Cardiac muscle cell (in vitro differentiated cells and primary cell): ENCODE measurements at regions not wholly inside any gene's neighbourhood (a gene's known extent, or its start where the extent isn't known, plus 50 kb on each side); places are given as distances from the start of the nearest gene placed in this dataset.
"Not testable (repeated sequence)": the region's sequence is repeated elsewhere in the genome, so short reads cannot be mapped to it uniquely, and the experiment has no call there.

Experiments
- DNase-seq, 2 donors: peaks; one replicate each; pipeline versions ENCODE4 v3.0.0 to v3.0.0-alpha.2; 2010 to 2017; ENCODE audit warnings: low read depth in 1 of 2, low spot score in 1 of 2
- H3K27ac ChIP-seq: fragments of 200-600 bp; sonication (generic); 2 replicates; pipeline ENCODE4 v1.5.1; 2016
- H3K27me3 ChIP-seq: fragments of 200-600 bp; sonication (generic); 2 replicates; pipeline ENCODE4 v1.6.0; 2016; ENCODE audit warnings: control low read depth
- H3K36me3 ChIP-seq: fragments of 200-600 bp; sonication (generic); 2 replicates; pipeline ENCODE4 v1.5.1; 2016; ENCODE audit warnings: control low read depth
- H3K4me1 ChIP-seq: fragments of 200-600 bp; sonication (generic); 2 replicates; pipeline ENCODE4 v1.8.1; 2017; ENCODE audit warnings: low read depth, mild to moderate bottlenecking, mixed run types
- H3K4me3 ChIP-seq: fragments of 200-600 bp; sonication (generic); 2 replicates; pipeline ENCODE4 v1.5.1; 2016; ENCODE audit warnings: mild to moderate bottlenecking
- H3K9me3 ChIP-seq: fragments of 200-600 bp; sonication (generic); 2 replicates; pipeline ENCODE4 v1.5.1; 2017; ENCODE audit warnings: low read depth, mild to moderate bottlenecking, control low read depth
- CTCF ChIP-seq: IDR thresholded peaks from 2 replicates; pipeline ENCODE4 v1.5.1; 2012; ENCODE audit warnings: low read depth, mild to moderate bottlenecking, low read length

DNA sequence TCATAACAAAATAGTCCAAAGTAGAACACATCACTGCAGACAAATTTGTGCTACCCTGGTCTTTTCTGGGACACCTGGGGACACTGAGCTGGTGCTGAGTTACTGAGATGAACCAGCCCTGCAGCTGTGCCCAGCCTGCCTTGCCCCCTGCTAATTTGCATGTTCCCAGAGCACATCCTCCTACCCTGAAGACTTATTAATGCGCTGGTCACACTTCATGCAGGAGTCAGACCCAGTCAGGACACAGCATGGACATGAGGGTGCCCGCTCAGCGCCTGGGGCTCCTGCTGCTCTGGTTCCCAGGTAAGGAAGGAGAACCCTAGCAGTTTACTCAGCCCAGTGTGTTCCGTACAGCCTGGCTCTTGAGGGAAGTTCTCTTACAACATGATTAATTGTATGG, 1518.3 kb downstream of the RPIA start:
- Histone ChIP-seq H3K4me3 (no peak overlapping the region), H3K9me3 (no peaks in the 10 kb centered on the region), H3K4me1 (no peaks in the 10 kb centered on the region), H3K27ac (no peak overlapping the region), H3K27me3 (no peaks in the 10 kb centered on the region), H3K36me3 (no peaks in the 10 kb centered on the region)
- TF ChIP-seq CTCF, result no peak
- DNase-seq, result no peak

DNA sequence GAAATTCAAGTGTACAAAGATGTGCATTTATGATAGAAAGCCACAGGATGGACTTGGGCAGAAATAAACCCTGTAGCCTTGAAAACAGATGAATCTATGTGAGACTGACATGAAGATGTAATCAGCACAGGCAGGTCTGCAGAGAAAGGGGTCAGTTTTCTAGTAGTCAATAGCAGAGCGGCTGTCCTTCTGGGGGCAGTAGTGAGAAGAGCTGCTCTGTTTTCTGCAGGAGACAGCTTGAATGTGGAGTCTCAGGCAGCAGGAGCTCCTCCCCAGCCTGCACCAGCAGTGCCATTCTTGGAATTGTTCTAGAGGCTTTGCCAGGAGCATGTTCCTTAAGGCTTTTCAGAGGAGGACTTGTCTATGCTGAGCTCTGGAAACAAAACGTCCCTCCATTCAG, 1524.4 kb downstream of the RPIA start:
- not testable (repeated sequence) for H3K27ac ChIP-seq, H3K9me3 ChIP-seq, H3K27me3 ChIP-seq, H3K4me1 ChIP-seq, H3K4me3 ChIP-seq, H3K36me3 ChIP-seq
- DNase-seq, result peak in 1 of 2 donors; percentile 15

- not testable (repeated sequence) for DNase-seq, H3K9me3 ChIP-seq, H3K36me3 ChIP-seq, H3K4me3 ChIP-seq, H3K27ac ChIP-seq, H3K27me3 ChIP-seq, H3K4me1 ChIP-seq
These were observed 1525.3 kb downstream of the RPIA start for GRCh38 chr2:90216801-90217200.

DNA sequence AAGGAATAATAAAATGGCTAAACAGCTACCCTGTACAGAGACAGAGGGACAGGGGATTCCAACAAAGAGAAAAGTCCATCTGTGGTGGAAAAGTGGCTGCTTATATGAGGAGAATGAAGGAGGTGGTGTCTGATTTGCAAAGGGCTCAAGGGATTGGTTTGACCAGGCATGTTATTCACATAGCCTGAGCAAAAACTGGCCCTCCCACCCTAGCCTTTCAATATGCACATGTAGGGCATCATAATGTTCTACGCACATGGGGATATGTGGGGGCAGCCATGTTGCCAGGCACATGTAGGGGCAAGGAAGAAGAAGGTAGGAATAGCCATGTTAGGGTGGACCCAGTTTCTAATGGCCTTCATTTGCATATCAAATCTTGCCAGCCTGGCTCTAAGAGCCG, 1527.1 kb downstream of the RPIA start:
- not testable (repeated sequence) for H3K9me3 ChIP-seq, H3K36me3 ChIP-seq, H3K27ac ChIP-seq, DNase-seq, H3K4me1 ChIP-seq, H3K4me3 ChIP-seq, H3K27me3 ChIP-seq

DNA sequence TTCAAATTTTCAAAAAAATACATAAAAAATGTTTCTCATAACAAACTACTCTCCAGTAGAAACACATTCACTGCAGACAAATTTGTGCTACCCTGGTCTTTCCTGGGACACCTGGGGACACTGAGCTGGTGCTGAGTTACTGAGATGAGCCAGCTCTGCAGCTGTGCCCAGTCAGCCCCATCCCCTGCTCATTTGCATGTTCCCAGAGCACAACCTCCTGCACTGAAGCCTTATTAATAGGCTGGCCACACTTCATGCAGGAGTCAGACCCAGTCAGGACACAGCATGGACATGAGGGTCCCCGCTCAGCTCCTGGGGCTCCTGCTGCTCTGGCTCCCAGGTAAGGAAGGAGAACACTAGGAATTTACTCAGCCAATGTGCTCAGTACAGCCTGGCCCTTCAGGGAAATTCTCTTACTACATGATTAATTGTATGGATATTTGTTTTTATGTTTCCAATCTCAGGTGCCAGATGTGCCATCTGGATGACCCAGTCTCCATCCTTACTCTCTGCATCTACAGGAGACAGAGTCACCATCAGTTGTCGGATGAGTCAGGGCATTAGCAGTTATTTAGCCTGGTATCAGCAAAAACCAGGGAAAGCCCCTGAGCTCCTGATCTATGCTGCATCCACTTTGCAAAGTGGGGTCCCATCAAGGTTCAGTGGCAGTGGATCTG, 1529.3 kb downstream of the RPIA start:
- not testable (repeated sequence) for H3K4me1 ChIP-seq, H3K9me3 ChIP-seq, H3K36me3 ChIP-seq, H3K4me3 ChIP-seq, H3K27me3 ChIP-seq, H3K27ac ChIP-seq, DNase-seq

- DNase-seq, result no peak
- no peak for TF ChIP-seq CTCF
- Histone ChIP-seq H3K4me3 (no peak overlapping the region), H3K36me3 (no peaks in the 10 kb centered on the region), H3K9me3 (no peaks in the 10 kb centered on the region), H3K4me1 (no peaks in the 10 kb centered on the region), H3K27me3 (no peaks in the 10 kb centered on the region), H3K27ac (no peak overlapping the region)
These were observed 1529.8 kb downstream of the RPIA start for GRCh38 chr2:90221300-90221651.

DNA sequence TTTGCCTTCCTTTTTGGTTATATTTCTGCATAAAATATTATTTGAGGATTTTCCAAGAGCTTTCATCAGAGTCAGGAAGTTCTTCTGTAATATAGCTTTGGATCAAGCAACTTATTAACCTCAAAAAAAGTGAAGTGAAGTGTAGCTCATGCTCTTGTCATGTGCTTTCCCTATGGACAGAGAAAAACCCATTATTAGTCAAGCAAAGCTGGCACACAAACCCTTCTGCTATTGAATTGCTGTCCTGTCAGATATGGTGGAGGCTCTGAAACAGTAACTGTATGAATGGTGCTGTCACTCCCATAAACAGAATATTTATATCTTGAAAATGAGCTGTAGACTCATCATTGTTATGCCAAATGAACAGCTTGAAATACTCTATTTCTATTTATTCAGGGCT, 1533.3 kb downstream of the RPIA start:
- not testable (repeated sequence) for H3K27ac ChIP-seq, H3K9me3 ChIP-seq, H3K4me3 ChIP-seq, H3K27me3 ChIP-seq, H3K36me3 ChIP-seq, H3K4me1 ChIP-seq, DNase-seq

GRCh38 chr2:90226465-90227072, 1535.1 kb downstream of the RPIA start:
- H3K36me3 ChIP-seq, H3K4me1 ChIP-seq, H3K9me3 ChIP-seq, DNase-seq, H3K27me3 ChIP-seq, H3K27ac ChIP-seq, H3K4me3 ChIP-seq: not testable (repeated sequence)

DNA sequence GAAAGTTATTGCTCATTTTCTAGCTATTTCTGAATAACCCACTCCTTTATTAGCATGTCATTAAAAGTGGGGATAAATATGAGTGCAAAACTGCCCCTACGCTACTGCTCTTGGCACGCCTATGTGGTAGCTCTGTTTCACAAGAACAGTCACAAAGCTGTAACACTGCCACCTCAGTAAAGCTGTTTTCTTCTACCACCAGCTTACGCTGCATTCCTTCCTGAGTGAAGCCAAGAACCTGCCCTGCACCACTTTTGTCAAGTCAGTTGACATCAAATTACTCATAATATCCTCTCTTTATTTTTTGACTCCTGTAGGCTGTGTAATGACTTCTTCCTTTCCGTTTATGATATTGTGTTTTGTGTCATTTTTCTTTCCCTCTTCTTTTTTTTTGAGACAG, 1539.7 kb downstream of the RPIA start:
- not testable (repeated sequence) for H3K4me1 ChIP-seq, DNase-seq, H3K27ac ChIP-seq, H3K9me3 ChIP-seq, H3K4me3 ChIP-seq, H3K27me3 ChIP-seq, H3K36me3 ChIP-seq

GRCh38 chr2:90235452-90235851, 1544.0 kb downstream of the RPIA start:
- H3K4me1 ChIP-seq, H3K4me3 ChIP-seq, H3K27me3 ChIP-seq, H3K9me3 ChIP-seq, H3K27ac ChIP-seq, H3K36me3 ChIP-seq, DNase-seq: not testable (repeated sequence)
